HepG2 (cell line): ENCODE measurements at regions not wholly inside any gene's neighbourhood (a gene's known extent, or its start where the extent isn't known, plus 50 kb on each side); places are given as distances from the start of the nearest gene placed in this dataset.

Experiments
- AGO2 ChIP-seq: fragments of 200-400 bp; formaldehyde crosslinking; optimal IDR thresholded peaks from 2 replicates; pipeline ENCODE3; 2017; ENCODE audit warnings: mild to moderate bottlenecking, low read depth, low read length, moderate library complexity
- BCL6 ChIP-seq: IDR thresholded peaks from 2 replicates; pipeline ENCODE4 v1.6.1; 2016; ENCODE audit warnings: missing genetic modification reagents, missing compliant biosample characterization
- HNF4A ChIP-seq: sonication (generic); formaldehyde crosslinking; IDR thresholded peaks from 2 replicates; pipeline ENCODE4 v1.4.0; 2020; ENCODE audit warnings: missing genetic modification reagents
- KLF12 ChIP-seq: sonication (generic); formaldehyde crosslinking; IDR thresholded peaks from 2 replicates; pipeline ENCODE4 v1.4.0; 2020; ENCODE audit warnings: missing genetic modification reagents, borderline replicate concordance
- NR0B2 ChIP-seq: sonication (generic); formaldehyde crosslinking; IDR thresholded peaks from 2 replicates; pipeline ENCODE4 v1.4.0; 2020; ENCODE audit warnings: mild to moderate bottlenecking, missing genetic modification reagents
- NRL ChIP-seq: sonication (generic); formaldehyde crosslinking; IDR thresholded peaks from 2 replicates; pipeline ENCODE4 v1.5.0; 2020; ENCODE audit warnings: missing genetic modification reagents, mild to moderate bottlenecking, moderate library complexity, borderline replicate concordance
- PRDM4 ChIP-seq: sonication (generic); formaldehyde crosslinking; IDR thresholded peaks from 2 replicates; pipeline ENCODE4 v1.9.0; 2021; ENCODE audit warnings: missing genetic modification reagents, borderline replicate concordance
- SALL1 ChIP-seq: sonication (generic); formaldehyde crosslinking; IDR thresholded peaks from 2 replicates; pipeline ENCODE4 v1.8.0; 2022; ENCODE audit warnings: mild to moderate bottlenecking, missing genetic modification reagents
- TCF12 ChIP-seq, 2 experiments: fragments of 450-650 bp in 1 of 2; sonication (generic) in 1 of 2; formaldehyde crosslinking in 1 of 2; IDR thresholded peaks; 2 replicates each; pipeline versions ENCODE4 v1.6.1 to v1.8.0; 2017 to 2022; ENCODE audit warnings: antibody characterized with exemption in 1 of 2, mild to moderate bottlenecking in 1 of 2, missing genetic modification reagents in 1 of 2, moderate library complexity in 1 of 2
- TP53 ChIP-seq: sonication (generic); formaldehyde crosslinking; conservative IDR thresholded peaks from 2 replicates; pipeline ENCODE4 v1.4.0; 2020; ENCODE audit warnings: missing genetic modification reagents
- ZBTB49 ChIP-seq: sonication (generic); formaldehyde crosslinking; IDR thresholded peaks from 2 replicates; pipeline ENCODE4 v1.4.0; 2020; ENCODE audit warnings: missing genetic modification reagents, borderline replicate concordance
- ZFP90 ChIP-seq: sonication (generic); formaldehyde crosslinking; IDR thresholded peaks from 2 replicates; pipeline ENCODE4 v1.8.0; 2022; ENCODE audit warnings: missing genetic modification reagents, mild to moderate bottlenecking, inconsistent platforms, borderline replicate concordance
- ZNF121 ChIP-seq: sonication (generic); formaldehyde crosslinking; IDR thresholded peaks from 2 replicates; pipeline ENCODE4 v1.5.0; 2020; ENCODE audit warnings: mild to moderate bottlenecking, missing genetic modification reagents
- ZNF230 ChIP-seq: sonication (generic); formaldehyde crosslinking; IDR thresholded peaks from 2 replicates; pipeline ENCODE4 v1.4.0; 2020; ENCODE audit warnings: mild to moderate bottlenecking, missing genetic modification reagents
- ZNF609 ChIP-seq: sonication (generic); formaldehyde crosslinking; IDR thresholded peaks from 2 replicates; pipeline ENCODE4 v1.4.0; 2020; ENCODE audit warnings: mild to moderate bottlenecking, missing genetic modification reagents, borderline replicate concordance
- ZNF710 ChIP-seq: sonication (generic); formaldehyde crosslinking; IDR thresholded peaks from 2 replicates; pipeline ENCODE4 v1.5.0; 2020; ENCODE audit warnings: mild to moderate bottlenecking, missing genetic modification reagents, borderline replicate concordance
- ZNF749 ChIP-seq: sonication (generic); formaldehyde crosslinking; IDR thresholded peaks from 2 replicates; pipeline ENCODE4 v1.8.0; 2022; ENCODE audit warnings: mild to moderate bottlenecking, missing genetic modification reagents, moderate library complexity, borderline replicate concordance
- ZNF816 ChIP-seq: sonication (generic); formaldehyde crosslinking; IDR thresholded peaks from 2 replicates; pipeline ENCODE4 v1.8.0; 2022; ENCODE audit warnings: missing genetic modification reagents, mild to moderate bottlenecking, borderline replicate concordance

- no peak for TF ChIP-seq ZBTB49
- no peak for TF ChIP-seq NR0B2 (CRISPR knock-in tag)
- no peak for TF ChIP-seq PRDM4 (CRISPR knock-in tag)
- TF ChIP-seq BCL6 (CRISPR knock-in tag) = no peak
- no peak for TF ChIP-seq KLF12 (CRISPR knock-in tag)
- TF ChIP-seq AGO2 = no peak
- TF ChIP-seq ZNF230 = no peak
- no peak for TF ChIP-seq ZNF609 (CRISPR knock-in tag)
- no peak for TF ChIP-seq ZNF749 (CRISPR knock-in tag)
- TF ChIP-seq ZNF121 (CRISPR knock-in tag) = no peak
- TF ChIP-seq HNF4A (CRISPR knock-in tag) = no peak
- no peak for TF ChIP-seq TCF12 (IDR thresholded peaks at IDR 0.05)
- no peak for TF ChIP-seq TCF12 (CRISPR knock-in tag; IDR thresholded peaks at IDR 0.05)
- no peak for TF ChIP-seq ZNF710
- no peak for TF ChIP-seq ZNF816 (CRISPR knock-in tag)
- no peak for TF ChIP-seq ZFP90 (CRISPR knock-in tag)
- TF ChIP-seq NRL (CRISPR knock-in tag) = no peak
- no peak for TF ChIP-seq TP53 (CRISPR knock-in tag)
- peak; percentile 67 for TF ChIP-seq SALL1 (CRISPR knock-in tag)
Observed at GRCh38 chr4:189364032-189364449, 576.6 kb upstream of the FRG1 start (continued).
